Posterior vena cava (tissue), 2 donors: ENCODE measurements at regions not wholly inside any gene's neighbourhood (a gene's known extent, or its start where the extent isn't known, plus 50 kb on each side); places are given as distances from the start of the nearest gene placed in this dataset.

Experiments used
- DNase-seq: peaks from one replicate; pipeline ENCODE4 v3.0.0-alpha.2; 2020; ENCODE audit warnings: low spot score
- intact Hi-C, 2 donors: fragments of 100-400 bp; cut with DNase I; formaldehyde crosslinking; loops; one replicate each; pipeline versions ENCODE4 v1.14.1 to v1.14.2; 2022 to 2023
- donor health status: DM: yes; HTN: yes; CAD: no.
- donor health status: DM: yes; HTN: yes; CAD: no.

GRCh38 chr19:28744943-28745342, 468.0 kb downstream of the UQCRFS1 start:
- intact Hi-C loops: no loop called here
- no peak for DNase-seq

- intact Hi-C loops: no loop called here
- no peak for DNase-seq
Observed at GRCh38 chr19:28744014-28744413, 468.9 kb downstream of the UQCRFS1 start.

- no peak for DNase-seq
- intact Hi-C loops: loop anchor here in 1 of 2 donors (5.0 kb wide), 1 partner anchor 525 kb away; no protein-coding TSS in a partner anchor
Observed at GRCh38 chr19:28737021-28737895, 475.7 kb downstream of the UQCRFS1 start.

- intact Hi-C loops: loop anchor here in 1 of 2 donors (5.0 kb wide), 1 partner anchor 526 kb away; no protein-coding TSS in a partner anchor
- no peak for DNase-seq
Observed at GRCh38 chr19:28736528-28736927, 476.4 kb downstream of the UQCRFS1 start.

- intact Hi-C loops: no loop called here
Observed at GRCh38 chr19:28731577-28731976, 481.4 kb downstream of the UQCRFS1 start.

GRCh38 chr19:28730791-28731512, 482.0 kb downstream of the UQCRFS1 start:
- intact Hi-C loops: no loop called here
- DNase-seq: no peak

More at GRCh38 chr19:28731577-28731976, 481.4 kb downstream of the UQCRFS1 start:
- DNase-seq: no peak

GRCh38 chr19:28727480-28728159, 485.3 kb downstream of the UQCRFS1 start:
- intact Hi-C loops: no loop called here
- no peak for DNase-seq

- no peak for DNase-seq
- intact Hi-C loops: no loop called here
Observed at GRCh38 chr19:28726533-28727479, 486.1 kb downstream of the UQCRFS1 start.

GRCh38 chr19:28718909-28719308, 494.0 kb downstream of the UQCRFS1 start:
- DNase-seq: no peak
- intact Hi-C loops: no loop called here

GRCh38 chr19:28715157-28715556, 497.8 kb downstream of the UQCRFS1 start:
- no peak for DNase-seq
- intact Hi-C loops: no loop called here

GRCh38 chr19:28711411-28711810, 501.5 kb downstream of the UQCRFS1 start:
- DNase-seq: no peak
- intact Hi-C loops: no loop called here

- intact Hi-C loops: no loop called here
- no peak for DNase-seq
Observed at GRCh38 chr19:28710278-28710677, 502.7 kb downstream of the UQCRFS1 start.

- intact Hi-C loops: no loop called here
- DNase-seq: no peak
Observed at GRCh38 chr19:28706693-28707092, 506.3 kb downstream of the UQCRFS1 start.

GRCh38 chr19:28705008-28705407, 507.9 kb downstream of the UQCRFS1 start:
- intact Hi-C loops: no loop called here
- no peak for DNase-seq

GRCh38 chr19:28703400-28703956, 509.5 kb downstream of the UQCRFS1 start:
- intact Hi-C loops: no loop called here

GRCh38 chr19:28701491-28701890, 511.5 kb downstream of the UQCRFS1 start:
- no peak for DNase-seq
- intact Hi-C loops: no loop called here

More at GRCh38 chr19:28703400-28703956, 509.5 kb downstream of the UQCRFS1 start:
- DNase-seq: no peak

GRCh38 chr19:28700176-28700575, 512.8 kb downstream of the UQCRFS1 start:
- intact Hi-C loops: no loop called here
- no peak for DNase-seq

- intact Hi-C loops: no loop called here
- no peak for DNase-seq
Observed at GRCh38 chr19:28697308-28697707, 515.6 kb downstream of the UQCRFS1 start.
